ES-I3 (cell line): ENCODE measurements at regions not wholly inside any gene's neighbourhood (a gene's known extent, or its start where the extent isn't known, plus 50 kb on each side); places are given as distances from the start of the nearest gene placed in this dataset.

Experiments used
- H3K36me3 ChIP-seq: 2 replicates; pipeline ENCODE4 v1.6.1; 2013; ENCODE audit warnings: mild to moderate bottlenecking, low read length, control low read depth, moderate library complexity; ENCODE audit not compliant: insufficient read depth
- H3K4me1 ChIP-seq: 2 replicates; pipeline ENCODE4 v1.6.1; 2013; ENCODE audit warnings: mild to moderate bottlenecking, control low read depth, low read length; ENCODE audit not compliant: insufficient read depth
- H3K9ac ChIP-seq: 2 replicates; pipeline ENCODE4 v1.6.1; 2013; ENCODE audit warnings: low read depth, mild to moderate bottlenecking, low read length, moderate library complexity
- H3K9me3 ChIP-seq: 2 replicates; pipeline ENCODE4 v1.6.1; 2013; ENCODE audit warnings: mild to moderate bottlenecking, low read length, moderate library complexity; ENCODE audit not compliant: control insufficient read depth, insufficient read depth

- H3K4me1 ChIP-seq: no peaks in the 10 kb centered on the region
- H3K9ac ChIP-seq: no peak overlapping the region
- H3K36me3 ChIP-seq: no peaks in the 10 kb centered on the region
- H3K9me3 ChIP-seq: peaks cover 3% of the 10 kb centered on the region; the same call in 1 of the 2 replicates
These were observed 275.8 kb downstream of the SQOR start for GRCh38 chr15:45910671-45911070.

- no peaks in the 10 kb centered on the region for H3K4me1 ChIP-seq
- no peaks in the 10 kb centered on the region for H3K9me3 ChIP-seq
- H3K9ac ChIP-seq: no peak overlapping the region
- H3K36me3 ChIP-seq: no peaks in the 10 kb centered on the region
These were observed 278.6 kb downstream of the SQOR start for GRCh38 chr15:45913451-45913850.

GRCh38 chr15:45914425-45914824 is 279.6 kb downstream of the SQOR start:
- Histone ChIP-seq H3K36me3 (no peaks in the 10 kb centered on the region), H3K4me1 (no peaks in the 10 kb centered on the region), H3K9me3 (no peaks in the 10 kb centered on the region)

GRCh38 chr15:45918839-45919238 is 284.0 kb downstream of the SQOR start:
- H3K4me1 ChIP-seq: peaks cover 15% of the 10 kb centered on the region; the same call in 1 of the 2 replicates
- no peaks in the 10 kb centered on the region for H3K9me3 ChIP-seq
- no peaks in the 10 kb centered on the region for H3K36me3 ChIP-seq
- H3K9ac ChIP-seq: no peak overlapping the region

More at GRCh38 chr15:45914425-45914824, 279.6 kb downstream of the SQOR start:
- no peak overlapping the region for H3K9ac ChIP-seq

- no peaks in the 10 kb centered on the region for H3K36me3 ChIP-seq
- H3K4me1 ChIP-seq: peaks cover 15% of the 10 kb centered on the region; the same call in 1 of the 2 replicates
- H3K9me3 ChIP-seq: no peaks in the 10 kb centered on the region
- no peak overlapping the region for H3K9ac ChIP-seq
These were observed 285.0 kb downstream of the SQOR start for GRCh38 chr15:45919806-45920205.

- Histone ChIP-seq H3K9me3 (no peaks in the 10 kb centered on the region), H3K4me1 (peaks cover 15% of the 10 kb centered on the region; the same call in 1 of the 2 replicates), H3K9ac (no peak overlapping the region), H3K36me3 (no peaks in the 10 kb centered on the region)
These were observed 286.5 kb downstream of the SQOR start for GRCh38 chr15:45921376-45921775.

- H3K36me3 ChIP-seq: no peaks in the 10 kb centered on the region
- H3K4me1 ChIP-seq: peaks cover 15% of the 10 kb centered on the region; the same call in 1 of the 2 replicates
- no peaks in the 10 kb centered on the region for H3K9me3 ChIP-seq
- no peak overlapping the region for H3K9ac ChIP-seq
These were observed 287.1 kb downstream of the SQOR start for GRCh38 chr15:45921978-45922377.

GRCh38 chr15:45941367-45941766 is 306.5 kb downstream of the SQOR start:
- H3K9me3 ChIP-seq: no peaks in the 10 kb centered on the region
- H3K9ac ChIP-seq: no peak overlapping the region
- no peaks in the 10 kb centered on the region for H3K4me1 ChIP-seq
- H3K36me3 ChIP-seq: no peaks in the 10 kb centered on the region; the same call in 1 of the 2 replicates

GRCh38 chr15:45943240-45943639 is 308.4 kb downstream of the SQOR start:
- Histone ChIP-seq H3K9me3 (no peaks in the 10 kb centered on the region), H3K9ac (no peak overlapping the region), H3K36me3 (no peaks in the 10 kb centered on the region; the same call in 1 of the 2 replicates), H3K4me1 (peaks cover 11% of the 10 kb centered on the region)

- Histone ChIP-seq H3K36me3 (no peaks in the 10 kb centered on the region; the same call in 1 of the 2 replicates), H3K4me1 (peaks cover 21% of the 10 kb centered on the region), H3K9ac (no peak overlapping the region), H3K9me3 (no peaks in the 10 kb centered on the region)
These were observed 311.3 kb downstream of the SQOR start for GRCh38 chr15:45946111-45946510.

- peak overlapping the region; percentile 14; the same call in 1 of the 2 replicates for H3K9ac ChIP-seq
- H3K36me3 ChIP-seq: no peaks in the 10 kb centered on the region; the same call in 1 of the 2 replicates
- H3K4me1 ChIP-seq: peaks cover 28% of the 10 kb centered on the region
- H3K9me3 ChIP-seq: no peaks in the 10 kb centered on the region
These were observed 313.4 kb downstream of the SQOR start for GRCh38 chr15:45948181-45948621.

- H3K36me3 ChIP-seq: no peaks in the 10 kb centered on the region
- no peak overlapping the region for H3K9ac ChIP-seq
- no peaks in the 10 kb centered on the region for H3K4me1 ChIP-seq
- H3K9me3 ChIP-seq: no peaks in the 10 kb centered on the region; the same call in 1 of the 2 replicates
These were observed 324.1 kb downstream of the SQOR start for GRCh38 chr15:45958924-45959323.

GRCh38 chr15:45962733-45963132 is 327.9 kb downstream of the SQOR start:
- H3K9ac ChIP-seq: no peak overlapping the region
- H3K9me3 ChIP-seq: no peaks in the 10 kb centered on the region; the same call in 1 of the 2 replicates
- no peaks in the 10 kb centered on the region for H3K36me3 ChIP-seq
- H3K4me1 ChIP-seq: no peaks in the 10 kb centered on the region

- Histone ChIP-seq H3K9me3 (no peaks in the 10 kb centered on the region), H3K36me3 (no peaks in the 10 kb centered on the region), H3K4me1 (no peaks in the 10 kb centered on the region), H3K9ac (no peak overlapping the region)
These were observed 335.7 kb downstream of the SQOR start for GRCh38 chr15:45970542-45970941.

- H3K4me1 ChIP-seq: no peaks in the 10 kb centered on the region
- no peaks in the 10 kb centered on the region for H3K9me3 ChIP-seq
- no peaks in the 10 kb centered on the region for H3K36me3 ChIP-seq
- no peak overlapping the region for H3K9ac ChIP-seq
These were observed 345.5 kb downstream of the SQOR start for GRCh38 chr15:45980366-45980765.
